Stimulated activated CD4-positive, alpha-beta T cell treated with anti-CD3 and anti-CD28 coated beads, Interleukin-4, amount 100 ng/mL, for 24 hours (primary cell): ENCODE measurements at regions not wholly inside any gene's neighbourhood (a gene's known extent, or its start where the extent isn't known, plus 50 kb on each side); places are given as distances from the start of the nearest gene placed in this dataset.
"Not testable (repeated sequence)": the region's sequence is repeated elsewhere in the genome, so short reads cannot be mapped to it uniquely, and the experiment has no call there.

Experiments
- DNase-seq: peaks from one replicate; pipeline ENCODE4 v3.0.0-alpha.2; 2020

DNA sequence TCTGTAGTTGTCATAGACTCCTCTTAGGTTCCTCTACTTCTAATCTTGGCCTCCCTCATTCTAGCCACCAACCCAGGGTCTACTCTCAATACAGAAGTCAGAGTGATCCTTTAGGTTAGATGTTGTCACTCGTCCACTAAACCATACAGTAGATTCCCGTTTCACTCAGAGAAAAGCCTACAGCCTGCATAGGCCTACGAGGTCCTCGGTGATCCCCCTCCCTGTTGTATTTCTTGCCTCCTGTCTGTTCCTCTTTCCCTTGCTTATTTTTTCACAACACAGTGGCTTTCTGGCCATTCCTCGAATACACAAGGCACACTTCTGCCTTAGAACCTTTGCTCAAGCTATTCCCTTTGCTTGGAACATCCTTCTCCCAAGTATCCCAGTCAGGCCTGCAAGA is 183.0 kb upstream of the PRSS1 start:
- no peak for DNase-seq

- not testable (repeated sequence) for DNase-seq
Measured at GRCh38 chr7:142564125-142564524, 185.1 kb upstream of the PRSS1 start.

DNA sequence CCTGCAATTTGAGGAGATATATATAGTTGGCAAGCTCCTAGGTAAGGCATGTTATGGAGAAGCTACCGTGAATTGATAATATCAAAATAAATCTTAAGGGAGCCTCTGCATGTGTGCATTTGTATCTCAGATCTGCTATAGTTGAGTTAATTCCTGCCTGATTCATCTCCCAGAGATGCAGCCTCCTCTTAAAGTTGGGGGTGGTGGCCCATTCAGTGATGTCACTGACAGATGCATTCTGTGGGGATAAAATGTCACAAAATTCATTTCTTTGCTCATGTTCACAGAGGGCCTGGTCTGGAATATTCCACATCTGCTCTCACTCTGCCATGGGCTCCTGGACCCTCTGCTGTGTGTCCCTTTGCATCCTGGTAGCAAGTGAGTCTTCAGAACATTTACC is 185.8 kb upstream of the PRSS1 start:
- no peak for DNase-seq

DNA sequence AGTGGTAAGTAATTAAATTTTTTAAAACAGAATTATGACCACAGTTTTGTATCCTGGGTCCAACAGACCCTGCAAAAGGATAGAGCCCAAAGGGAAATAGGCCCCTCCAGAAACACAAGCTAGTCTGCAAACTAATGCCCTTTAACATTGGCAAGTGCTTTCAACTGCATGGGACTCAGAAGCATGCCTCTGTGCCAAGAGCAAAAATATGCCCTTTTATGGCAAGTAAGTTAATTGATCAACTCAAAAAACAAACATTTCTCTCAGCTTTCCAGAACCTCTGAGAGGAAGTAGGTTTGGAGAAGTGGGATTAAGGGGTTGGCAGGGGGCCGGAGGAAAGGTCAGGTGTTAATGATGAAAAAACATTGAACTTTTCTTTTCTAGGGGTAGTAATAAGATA is 186.6 kb upstream of the PRSS1 start:
- no peak for DNase-seq

DNA sequence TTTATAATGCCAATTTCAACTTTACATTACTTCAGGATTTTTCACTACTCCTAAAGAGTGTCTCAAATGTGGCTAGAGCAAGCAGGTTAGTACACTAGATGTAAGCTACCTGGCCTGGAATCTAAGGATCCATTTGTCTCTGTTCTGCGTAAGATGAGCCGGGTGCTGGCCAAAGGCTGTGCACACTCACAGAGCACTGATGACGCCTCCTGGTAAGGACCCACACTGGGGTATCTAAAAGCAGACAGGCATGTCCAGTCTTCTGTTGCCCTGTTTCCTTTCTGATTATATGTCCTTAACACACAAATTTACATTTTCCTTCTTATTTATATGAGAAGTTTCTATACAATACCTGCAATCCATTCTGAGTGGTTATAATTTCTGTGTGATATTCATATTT is 187.9 kb upstream of the PRSS1 start:
- not testable (repeated sequence) for DNase-seq

DNA sequence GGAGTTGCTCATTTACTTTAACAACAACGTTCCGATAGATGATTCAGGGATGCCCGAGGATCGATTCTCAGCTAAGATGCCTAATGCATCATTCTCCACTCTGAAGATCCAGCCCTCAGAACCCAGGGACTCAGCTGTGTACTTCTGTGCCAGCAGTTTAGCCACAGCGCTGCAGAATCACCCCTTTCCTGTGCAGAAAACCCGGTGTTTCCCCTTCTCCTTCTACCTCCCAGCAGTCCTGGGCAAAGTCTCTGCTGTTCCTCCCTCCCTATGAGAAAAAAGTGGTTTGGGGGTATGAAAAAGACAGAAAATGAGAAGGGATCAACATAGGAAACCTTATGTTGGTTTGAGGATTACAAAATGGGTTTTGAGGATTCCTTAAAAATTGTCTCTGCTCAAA is 188.5 kb upstream of the PRSS1 start:
- DNase-seq, result not testable (repeated sequence)

DNA sequence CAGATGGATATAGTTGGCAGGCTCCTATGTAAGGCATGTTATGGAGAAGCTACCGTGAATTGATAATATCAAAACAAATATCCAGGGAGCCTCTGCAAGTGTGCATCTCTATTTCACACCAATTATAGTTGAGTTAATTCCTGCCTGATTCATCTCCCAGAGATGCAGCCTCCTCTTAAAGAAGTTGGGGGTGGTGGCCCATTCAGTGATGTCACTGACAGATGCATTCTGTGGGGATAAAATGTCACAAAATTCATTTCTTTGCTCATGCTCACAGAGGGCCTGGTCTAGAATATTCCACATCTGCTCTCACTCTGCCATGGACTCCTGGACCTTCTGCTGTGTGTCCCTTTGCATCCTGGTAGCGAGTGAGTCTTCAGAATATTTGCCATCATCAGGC is 189.1 kb upstream of the PRSS1 start:
- DNase-seq, result no peak

DNA sequence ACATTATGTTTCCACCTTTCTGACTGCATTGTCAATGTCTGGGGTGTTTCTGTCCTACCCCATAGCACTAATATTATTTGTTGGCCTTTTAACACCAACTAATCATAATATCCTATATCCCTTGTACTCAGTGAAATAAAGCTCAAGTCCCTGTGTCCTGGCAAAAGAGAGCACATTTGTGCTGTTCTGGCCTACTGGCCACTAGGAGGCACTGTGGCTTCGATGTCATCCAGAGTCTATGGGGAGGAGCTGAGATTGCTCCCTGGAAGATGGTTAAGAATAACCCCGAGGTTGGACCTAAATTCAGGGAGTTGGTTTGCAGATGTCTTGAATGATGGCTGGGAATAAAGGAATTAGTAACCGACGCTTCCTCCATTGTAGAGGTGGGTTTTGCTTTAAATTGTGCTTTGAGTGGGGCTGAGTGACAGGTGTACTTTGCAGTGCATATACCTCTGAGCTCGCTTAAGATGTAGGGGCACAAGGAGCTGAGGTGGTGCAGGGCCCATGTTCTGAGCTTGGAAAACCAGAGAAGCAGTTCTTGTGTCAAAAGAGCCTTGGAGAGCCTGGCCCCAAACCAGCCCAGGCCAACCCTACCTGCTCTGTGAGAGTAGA is 191.2 kb upstream of the PRSS1 start:
- peak; percentile 63 for DNase-seq

- DNase-seq, result peak; percentile 17
Measured at GRCh38 chr7:142556740-142557139, 192.5 kb upstream of the PRSS1 start.

DNA sequence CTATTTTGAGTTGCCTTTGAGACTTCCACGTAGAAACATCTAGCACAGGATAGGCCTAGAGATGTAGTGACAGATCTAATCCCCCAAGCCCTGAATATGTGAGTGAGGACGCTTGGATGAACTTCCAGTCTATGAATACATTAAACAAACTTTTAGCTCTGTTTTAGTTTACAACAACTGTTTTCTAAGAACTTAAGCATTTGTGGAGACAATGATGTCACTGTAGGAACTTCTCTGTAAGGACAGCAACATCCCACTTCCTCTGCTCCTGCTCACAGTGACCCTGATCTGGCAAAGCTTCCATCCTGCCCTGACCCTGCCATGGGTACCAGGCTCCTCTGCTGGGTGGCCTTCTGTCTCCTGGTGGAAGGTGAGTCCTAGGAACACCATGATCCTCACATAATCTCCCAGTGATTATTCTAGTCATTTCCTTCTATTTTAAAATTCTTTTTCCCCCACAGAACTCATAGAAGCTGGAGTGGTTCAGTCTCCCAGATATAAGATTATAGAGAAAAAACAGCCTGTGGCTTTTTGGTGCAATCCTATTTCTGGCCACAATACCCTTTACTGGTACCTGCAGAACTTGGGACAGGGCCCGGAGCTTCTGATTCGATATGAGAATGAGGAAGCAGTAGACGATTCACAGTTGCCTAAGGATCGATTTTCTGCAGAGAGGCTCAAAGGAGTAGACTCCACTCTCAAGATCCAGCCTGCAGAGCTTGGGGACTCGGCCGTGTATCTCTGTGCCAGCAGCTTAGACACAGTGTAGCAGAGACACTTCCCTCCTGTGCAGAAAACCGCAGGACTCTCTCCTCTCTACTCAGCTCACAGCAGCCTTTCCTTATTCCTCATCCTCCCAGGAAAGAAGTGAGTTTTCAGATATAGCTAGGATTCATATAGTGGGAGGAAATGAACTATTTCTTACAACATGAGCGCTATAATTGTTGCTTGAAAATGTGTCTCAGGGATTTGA is 194.4 kb upstream of the PRSS1 start:
- no peak for DNase-seq

DNA sequence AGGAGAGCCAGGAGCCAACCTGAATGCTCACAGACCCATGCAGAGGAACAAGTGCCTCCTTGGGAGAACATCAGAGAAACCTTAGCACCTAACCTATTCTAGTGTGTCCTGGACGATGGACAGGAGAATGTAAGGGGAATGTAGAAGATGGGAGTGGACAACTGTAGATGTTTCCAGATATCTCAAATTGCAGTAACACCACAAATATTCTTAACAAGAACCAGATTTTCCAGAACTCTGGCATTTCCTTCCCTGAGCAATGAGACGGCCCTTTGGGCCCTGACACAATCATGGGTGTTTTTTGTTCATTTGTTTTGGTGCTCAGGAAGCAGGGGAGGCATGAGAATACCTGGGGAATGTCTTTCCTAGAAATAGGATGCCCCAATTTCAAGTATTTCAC is 196.1 kb upstream of the PRSS1 start:
- DNase-seq, result no peak

GRCh38 chr7:142548978-142549377 is 200.3 kb upstream of the PRSS1 start:
- no peak for DNase-seq

GRCh38 chr7:142546452-142546851 is 202.8 kb upstream of the PRSS1 start:
- no peak for DNase-seq

GRCh38 chr7:142542942-142543341 is 206.3 kb upstream of the PRSS1 start:
- no peak for DNase-seq

DNA sequence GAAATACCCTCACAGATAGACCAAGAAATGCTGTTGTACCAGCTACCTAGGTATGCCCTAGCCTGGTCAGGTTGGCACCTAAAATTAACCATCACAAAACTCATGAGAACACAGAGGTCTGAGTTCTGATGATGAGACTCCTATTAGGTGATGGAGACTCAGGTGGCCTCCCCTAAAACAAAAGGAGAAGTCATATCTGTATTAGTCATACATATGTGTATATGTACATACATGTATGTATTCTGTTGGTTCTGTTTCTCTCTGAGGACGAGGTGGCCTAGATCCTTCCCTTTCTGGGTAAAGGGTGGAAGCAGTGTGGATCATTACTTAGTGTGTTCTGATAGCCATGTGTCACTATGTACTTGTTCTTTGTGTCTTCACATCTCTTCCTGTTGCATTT is 207.2 kb upstream of the PRSS1 start:
- no peak for DNase-seq

- DNase-seq, result no peak
Measured at GRCh38 chr7:142540371-142540770, 208.9 kb upstream of the PRSS1 start.

DNA sequence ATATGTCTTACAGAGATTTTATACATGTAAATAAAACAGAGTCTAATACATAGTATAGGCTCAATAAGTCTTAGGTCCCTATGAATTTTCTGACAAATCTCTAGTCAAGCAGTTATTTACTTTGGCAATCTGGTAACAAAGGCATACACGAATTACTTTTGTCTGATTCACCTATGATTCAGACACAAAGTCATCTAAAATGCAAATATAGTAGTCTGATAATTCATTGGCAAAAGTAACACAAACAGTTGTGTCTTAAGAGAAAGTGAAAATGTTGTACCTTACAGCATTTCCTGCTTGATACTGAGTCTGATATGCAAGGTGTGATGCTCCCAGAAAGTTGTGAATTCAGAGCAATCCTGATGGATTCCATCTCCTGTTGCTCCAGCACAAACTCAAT is 209.4 kb upstream of the PRSS1 start:
- DNase-seq, result no peak

DNA sequence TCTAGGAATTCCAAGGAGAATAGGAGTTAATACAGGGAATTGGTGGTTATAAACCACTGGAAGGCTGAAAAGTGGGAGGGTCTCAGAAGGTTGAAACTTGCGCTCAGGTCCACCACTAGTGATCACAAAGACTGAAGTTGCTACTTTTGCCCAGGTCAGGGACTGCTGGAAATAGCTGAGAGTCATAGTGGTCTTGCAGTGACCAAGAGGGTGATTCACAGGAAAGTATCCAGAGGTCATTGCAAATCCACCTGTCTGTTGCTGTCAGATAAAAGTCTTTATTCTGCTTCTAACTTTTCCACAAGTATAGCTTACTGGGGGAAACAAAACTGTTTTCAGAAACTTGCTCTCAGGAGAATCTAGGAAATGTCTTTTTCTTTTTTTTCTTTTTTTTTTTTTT is 211.5 kb upstream of the PRSS1 start:
- DNase-seq, result no peak

GRCh38 chr7:142535123-142535779 is 214.0 kb upstream of the PRSS1 start:
- peak; percentile 78 for DNase-seq

- no peak for DNase-seq
Measured at GRCh38 chr7:142534726-142535122, 214.5 kb upstream of the PRSS1 start.

GRCh38 chr7:142533920-142534319 is 215.4 kb upstream of the PRSS1 start:
- no peak for DNase-seq

- no peak for DNase-seq
Measured at GRCh38 chr7:142529591-142529990, 219.7 kb upstream of the PRSS1 start.

- no peak for DNase-seq
Measured at GRCh38 chr7:142528608-142529408, 220.5 kb upstream of the PRSS1 start.
